Skeletal muscle tissue (tissue), 3 donors: ENCODE measurements at regions not wholly inside any gene's neighbourhood (a gene's known extent, or its start where the extent isn't known, plus 50 kb on each side); places are given as distances from the start of the nearest gene placed in this dataset.

Source experiments
- H3K27ac ChIP-seq: one replicate; pipeline ENCODE4 v1.7.0; 2013; ENCODE audit warnings: mild to moderate bottlenecking, low read depth, low read length, inconsistent platforms
- H3K27me3 ChIP-seq, 3 donors: one replicate each; pipeline ENCODE4 v1.7.0; 2013; ENCODE audit warnings: low read length in 3 of 3; ENCODE audit not compliant: control insufficient read depth in 3 of 3, insufficient read depth in 3 of 3
- H3K36me3 ChIP-seq, 3 donors: one replicate each; pipeline ENCODE4 v1.7.0; 2013; ENCODE audit warnings: low read length in 3 of 3; ENCODE audit not compliant: control insufficient read depth in 3 of 3, insufficient read depth in 3 of 3
- H3K4me1 ChIP-seq, 3 donors: one replicate each; pipeline ENCODE4 v1.7.0; 2013; ENCODE audit warnings: low read length in 3 of 3, mild to moderate bottlenecking in 3 of 3; ENCODE audit not compliant: control insufficient read depth in 3 of 3, insufficient read depth in 3 of 3
- H3K4me3 ChIP-seq, 3 donors: one replicate each; pipeline ENCODE4 v1.7.0; 2013; ENCODE audit warnings: low read length in 3 of 3
- H3K9ac ChIP-seq, 3 donors: one replicate each; pipeline ENCODE4 v1.7.0; 2013; ENCODE audit warnings: low read length in 3 of 3, mild to moderate bottlenecking in 3 of 3, moderate library complexity in 2 of 3, low read depth in 1 of 3
- H3K9me3 ChIP-seq, 3 donors: one replicate each; pipeline ENCODE4 v1.7.0; 2013; ENCODE audit warnings: low read length in 3 of 3; ENCODE audit not compliant: control insufficient read depth in 3 of 3
- donor health status: Osteomylitis.

DNA sequence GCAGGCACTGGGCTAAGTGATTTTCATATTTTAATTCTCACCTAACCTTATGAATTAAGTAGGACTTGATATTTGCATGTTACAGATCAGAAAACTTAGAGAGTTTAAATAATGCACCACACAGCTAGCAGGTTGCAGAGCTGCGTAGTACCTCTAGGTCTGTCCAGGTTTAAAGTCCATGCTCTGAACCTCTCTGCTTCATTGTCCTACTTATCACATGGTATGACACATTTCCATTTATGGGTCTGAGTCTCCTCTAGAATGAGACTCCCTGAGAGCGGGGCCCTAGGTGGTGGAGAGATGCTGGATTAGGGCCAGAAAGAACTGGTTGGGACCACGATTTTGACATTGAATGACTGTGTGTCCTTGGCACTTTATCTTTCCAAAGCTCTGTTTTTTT, 102.5 kb upstream of the USP24 start:
- no peaks in the 10 kb centered on the region for H3K9me3 ChIP-seq
- peaks cover 0 to 5% (median 5%) of the 10 kb centered on the region in 3 donors for H3K4me1 ChIP-seq
- H3K9ac ChIP-seq: no peak overlapping the region
- no peaks in the 10 kb centered on the region for H3K27me3 ChIP-seq
- no peaks in the 10 kb centered on the region for H3K36me3 ChIP-seq
- no peak overlapping the region for H3K4me3 ChIP-seq
- no peak overlapping the region for H3K27ac ChIP-seq

DNA sequence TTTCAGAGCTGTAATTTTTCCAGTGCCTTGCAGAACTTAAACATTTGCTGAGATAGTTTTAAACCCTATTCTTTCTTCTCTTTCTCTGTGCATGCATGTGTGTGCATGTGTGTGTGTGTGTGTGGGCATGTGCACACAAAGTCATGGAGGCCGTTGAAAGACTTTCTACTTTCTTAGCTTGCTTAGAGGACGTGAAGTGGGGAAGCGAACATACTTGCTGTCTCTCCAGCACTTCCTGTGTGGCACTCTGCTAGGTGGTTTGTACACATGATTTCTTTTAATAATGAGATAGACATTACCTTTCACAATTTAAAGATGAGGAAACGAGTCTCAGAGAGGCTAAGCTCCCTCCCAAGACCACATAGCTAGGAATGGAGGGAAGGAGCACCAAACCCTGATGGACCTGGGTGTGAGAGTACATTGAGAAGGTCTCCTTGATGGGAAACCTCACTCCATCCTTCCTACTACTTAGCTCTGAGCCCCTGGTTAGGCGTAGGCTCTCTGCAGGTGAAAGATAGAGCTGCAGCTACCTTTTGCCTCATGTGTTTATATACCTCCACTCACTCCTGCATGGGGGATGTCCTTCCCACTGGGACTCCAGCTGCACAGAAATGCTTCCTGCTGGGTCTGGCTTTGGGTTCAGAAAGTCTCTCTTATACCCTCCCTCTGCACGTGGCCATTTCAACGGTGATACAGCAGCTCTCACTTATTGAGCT, 101.9 kb upstream of the USP24 start:
- no peak overlapping the region for H3K4me3 ChIP-seq
- H3K27ac ChIP-seq: no peak overlapping the region
- H3K36me3 ChIP-seq: no peaks in the 10 kb centered on the region
- H3K27me3 ChIP-seq: no peaks in the 10 kb centered on the region
- H3K9me3 ChIP-seq: no peaks in the 10 kb centered on the region
- H3K4me1 ChIP-seq: peaks cover 0 to 5% (median 5%) of the 10 kb centered on the region in 3 donors
- no peak overlapping the region for H3K9ac ChIP-seq

DNA sequence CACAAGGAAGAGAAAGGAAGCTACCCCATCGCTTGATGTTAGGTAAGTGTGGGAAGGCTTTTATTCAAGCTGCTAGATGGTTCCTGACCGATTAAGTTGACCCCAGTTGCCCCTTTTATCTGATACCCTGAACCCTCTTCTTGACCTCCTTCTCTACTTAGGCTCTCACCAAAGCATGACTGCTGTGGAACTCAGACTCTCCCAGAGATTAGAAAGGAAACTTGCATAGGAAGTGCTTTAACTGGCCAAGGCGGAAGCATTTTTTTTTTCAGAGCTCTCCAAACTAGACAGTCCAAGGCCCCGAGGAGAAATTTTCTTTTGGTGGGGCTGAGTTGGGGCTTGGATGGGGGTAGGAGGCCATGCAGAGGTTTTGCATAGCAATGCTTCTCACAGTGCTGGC, 101.3 kb upstream of the USP24 start:
- no peaks in the 10 kb centered on the region for H3K27me3 ChIP-seq
- no peak overlapping the region for H3K9ac ChIP-seq
- H3K27ac ChIP-seq: no peak overlapping the region
- H3K36me3 ChIP-seq: no peaks in the 10 kb centered on the region
- no peak overlapping the region for H3K4me3 ChIP-seq
- H3K4me1 ChIP-seq: peaks cover 0 to 5% (median 5%) of the 10 kb centered on the region in 3 donors
- H3K9me3 ChIP-seq: no peaks in the 10 kb centered on the region

DNA sequence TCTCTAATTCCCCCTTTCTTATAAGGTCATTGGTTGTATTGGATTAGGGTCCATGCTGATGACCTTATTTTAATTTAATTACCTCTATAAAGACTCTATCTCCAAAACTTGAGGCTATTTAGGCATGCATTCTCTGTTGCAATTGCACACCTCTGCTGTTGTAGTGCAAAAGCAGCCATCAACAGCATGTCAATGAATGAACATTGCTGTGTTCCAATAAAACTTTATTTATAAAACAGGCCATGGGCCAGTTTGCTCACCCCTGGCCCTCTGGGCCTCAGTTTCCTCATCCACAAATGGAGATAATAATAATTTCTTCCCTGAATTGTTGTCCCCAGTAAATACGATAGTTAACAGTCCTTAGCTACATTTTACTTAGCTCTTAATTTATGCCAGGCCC, 100.4 kb upstream of the USP24 start:
- Histone ChIP-seq H3K9me3 (no peaks in the 10 kb centered on the region), H3K9ac (no peak overlapping the region), H3K27me3 (no peaks in the 10 kb centered on the region), H3K4me1 (peaks cover 0 to 5% (median 5%) of the 10 kb centered on the region in 3 donors), H3K4me3 (no peak overlapping the region), H3K27ac (no peak overlapping the region), H3K36me3 (no peaks in the 10 kb centered on the region)

DNA sequence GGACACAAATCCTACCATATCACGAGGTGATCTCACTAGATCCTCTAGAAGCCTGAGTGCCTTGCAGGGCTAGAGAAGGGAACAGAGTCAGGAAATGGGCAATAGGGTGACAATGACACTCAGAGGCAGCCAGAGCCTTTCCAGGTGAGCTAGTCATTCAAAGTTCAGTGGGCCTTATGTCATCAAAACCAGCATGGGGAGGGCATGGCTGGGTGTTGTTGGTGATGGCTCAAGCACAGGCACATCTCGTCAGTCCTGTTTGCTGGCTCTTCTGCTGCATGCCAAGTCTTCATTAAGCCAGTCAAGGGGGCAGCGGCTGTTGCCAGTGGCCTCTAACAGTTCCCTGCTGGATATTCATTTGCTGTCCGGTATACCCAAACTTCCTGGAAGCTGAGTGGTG, 99.6 kb upstream of the USP24 start:
- Histone ChIP-seq H3K27me3 (no peaks in the 10 kb centered on the region), H3K4me1 (peaks cover 0 to 5% (median 5%) of the 10 kb centered on the region in 3 donors), H3K9me3 (no peaks in the 10 kb centered on the region), H3K27ac (no peak overlapping the region), H3K9ac (no peak overlapping the region), H3K4me3 (no peak overlapping the region), H3K36me3 (no peaks in the 10 kb centered on the region)

DNA sequence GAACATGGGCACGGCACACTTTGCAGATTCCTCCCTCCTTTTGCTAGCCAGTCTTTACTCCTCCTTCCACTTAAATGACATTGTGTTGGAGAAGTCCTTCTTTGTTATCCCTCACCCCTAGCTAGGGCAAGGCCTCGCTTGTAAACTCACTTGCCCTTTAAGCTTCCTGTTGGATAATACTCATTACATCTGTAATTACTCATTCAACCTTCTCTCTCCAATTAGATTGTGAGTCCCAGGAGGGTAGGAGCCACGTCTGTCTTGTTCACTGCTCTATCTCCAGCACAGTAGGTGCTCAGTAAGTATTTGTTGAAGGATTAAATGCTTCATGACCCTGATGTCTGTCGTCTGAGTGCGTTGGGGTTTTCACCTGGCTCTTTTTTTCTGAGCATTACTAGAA, 98.7 kb upstream of the USP24 start:
- Histone ChIP-seq H3K9me3 (no peaks in the 10 kb centered on the region), H3K4me3 (no peak overlapping the region)

DNA sequence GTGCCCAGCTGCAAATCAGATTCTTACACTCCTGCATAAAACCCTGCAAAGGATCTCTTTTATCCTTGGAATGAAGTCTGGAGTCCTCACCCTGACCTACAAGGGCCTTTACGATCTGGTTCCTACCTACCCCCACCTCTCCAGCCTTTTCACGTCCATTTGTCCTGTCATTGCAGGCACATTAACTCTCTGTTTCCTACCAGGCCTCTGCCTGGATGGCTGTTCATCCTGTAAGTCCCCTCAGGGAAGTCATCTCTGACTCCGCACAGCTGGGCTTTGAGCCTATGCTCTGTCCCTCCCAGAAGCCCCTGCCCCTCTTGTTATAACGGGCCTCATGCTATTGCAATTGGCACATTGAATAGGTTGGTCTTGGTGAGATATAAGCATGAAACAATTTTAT, 96.8 kb upstream of the USP24 start:
- Histone ChIP-seq H3K4me3 (no peak overlapping the region), H3K4me1 (no peaks in the 10 kb centered on the region), H3K27me3 (no peaks in the 10 kb centered on the region), H3K9ac (no peak overlapping the region), H3K36me3 (no peaks in the 10 kb centered on the region), H3K27ac (no peak overlapping the region), H3K9me3 (no peaks in the 10 kb centered on the region)

More for the DNA sequence above, 98.7 kb upstream of the USP24 start:
- no peaks in the 10 kb centered on the region for H3K36me3 ChIP-seq
- H3K27me3 ChIP-seq: no peaks in the 10 kb centered on the region
- no peak overlapping the region for H3K9ac ChIP-seq
- peaks cover 0 to 5% (median 3%) of the 10 kb centered on the region in 3 donors for H3K4me1 ChIP-seq
- H3K27ac ChIP-seq: no peak overlapping the region

DNA sequence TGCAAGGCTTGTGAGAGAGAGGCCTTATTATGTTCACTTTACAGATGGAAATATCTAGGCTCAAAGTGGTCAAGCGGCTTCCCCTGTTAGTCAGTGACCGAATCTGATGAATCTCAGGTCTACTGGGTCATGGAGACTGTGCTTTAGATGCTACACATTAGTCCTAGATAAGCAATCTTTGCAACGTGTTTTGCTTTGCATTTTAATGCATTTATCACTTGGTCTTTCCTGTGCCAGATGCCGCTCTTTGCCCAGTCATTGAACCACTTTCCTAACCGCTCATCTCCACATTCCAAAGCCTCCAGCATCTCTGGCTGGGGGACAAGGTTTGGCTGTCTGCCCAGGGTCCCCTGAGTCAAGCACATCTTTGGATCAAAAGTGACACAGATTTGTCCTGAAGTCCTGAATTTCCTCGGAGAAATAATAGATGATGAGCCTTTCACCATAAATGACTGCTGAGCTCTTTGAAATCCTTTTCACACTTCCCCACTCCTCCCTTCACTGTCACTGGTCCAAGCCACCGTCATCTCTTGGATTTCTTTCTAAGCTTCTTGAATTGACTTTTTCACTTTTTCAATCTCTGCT, 96.0 kb upstream of the USP24 start:
- Histone ChIP-seq H3K27me3 (no peaks in the 10 kb centered on the region), H3K9me3 (no peaks in the 10 kb centered on the region), H3K4me1 (no peaks in the 10 kb centered on the region), H3K27ac (no peak overlapping the region), H3K9ac (no peak overlapping the region), H3K4me3 (no peak overlapping the region), H3K36me3 (no peaks in the 10 kb centered on the region)

DNA sequence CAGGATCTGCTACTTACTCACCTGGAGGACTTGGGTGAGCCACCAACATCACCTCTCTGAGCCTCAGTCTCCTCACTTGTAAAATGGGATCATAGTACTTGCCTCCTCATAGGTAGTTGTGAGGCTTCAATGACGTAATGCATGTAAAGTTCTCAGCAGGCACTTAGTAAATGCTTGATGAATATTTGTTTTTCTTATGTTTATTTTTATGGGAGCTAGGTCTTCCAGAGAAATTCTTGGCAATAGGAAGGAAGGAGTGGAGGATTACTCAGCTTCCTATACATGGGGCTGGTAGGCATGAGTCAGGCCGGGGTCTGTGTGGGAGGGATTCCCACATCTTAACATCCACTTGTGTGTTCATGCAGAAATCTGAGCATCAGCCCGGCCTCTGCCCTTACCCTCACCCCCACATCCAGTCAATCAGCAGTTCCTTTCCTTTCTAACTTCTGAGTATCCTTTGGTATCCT, 95.4 kb upstream of the USP24 start:
- no peak overlapping the region for H3K27ac ChIP-seq
- H3K9me3 ChIP-seq: no peaks in the 10 kb centered on the region
- H3K4me3 ChIP-seq: no peak overlapping the region
- H3K9ac ChIP-seq: no peak overlapping the region
- H3K27me3 ChIP-seq: no peaks in the 10 kb centered on the region
- no peaks in the 10 kb centered on the region for H3K36me3 ChIP-seq
- no peaks in the 10 kb centered on the region for H3K4me1 ChIP-seq

DNA sequence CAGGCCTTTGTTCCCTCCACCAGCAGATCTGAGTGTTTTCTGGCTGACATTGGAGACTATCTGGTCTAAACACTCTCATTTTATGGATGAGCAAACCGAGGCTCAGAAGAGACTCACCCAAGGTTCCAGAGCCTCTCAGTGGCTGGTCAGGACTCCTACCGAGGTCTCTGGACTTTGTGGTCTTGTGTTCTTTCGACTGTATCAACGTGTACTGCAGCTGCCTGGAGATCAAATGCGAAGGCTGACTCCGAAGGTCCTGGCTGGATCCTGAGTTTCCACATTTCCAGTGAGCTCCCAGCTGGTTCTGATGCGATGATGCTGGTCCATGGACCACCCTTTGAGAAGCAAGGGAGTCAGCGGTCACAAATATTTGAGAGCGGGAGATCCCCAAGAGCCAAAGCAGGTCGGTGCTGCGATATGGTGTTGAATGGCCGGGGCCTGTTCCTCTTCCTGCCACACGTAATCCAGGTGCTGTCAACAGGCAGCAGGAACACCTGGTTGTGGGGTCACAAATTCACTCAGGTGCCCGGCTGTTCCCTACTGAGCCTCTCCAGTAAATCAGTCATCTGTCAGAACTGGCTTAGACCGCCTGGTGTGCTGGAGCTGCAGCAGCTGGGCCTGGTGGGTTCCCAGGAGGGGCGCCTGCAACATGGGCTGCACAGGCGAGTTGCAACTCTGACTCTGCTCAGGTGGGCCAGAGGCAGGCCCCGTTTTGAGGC, 94.8 kb upstream of the USP24 start:
- Histone ChIP-seq H3K9me3 (no peaks in the 10 kb centered on the region), H3K4me3 (no peak overlapping the region), H3K9ac (no peak overlapping the region), H3K27ac (no peak overlapping the region), H3K27me3 (no peaks in the 10 kb centered on the region), H3K4me1 (no peaks in the 10 kb centered on the region), H3K36me3 (no peaks in the 10 kb centered on the region)
